ENCODE measurements at regions not wholly inside any gene's neighbourhood (a gene's known extent, or its start where the extent isn't known, plus 50 kb on each side); places are given as distances from the start of the nearest gene placed in this dataset.

DNA sequence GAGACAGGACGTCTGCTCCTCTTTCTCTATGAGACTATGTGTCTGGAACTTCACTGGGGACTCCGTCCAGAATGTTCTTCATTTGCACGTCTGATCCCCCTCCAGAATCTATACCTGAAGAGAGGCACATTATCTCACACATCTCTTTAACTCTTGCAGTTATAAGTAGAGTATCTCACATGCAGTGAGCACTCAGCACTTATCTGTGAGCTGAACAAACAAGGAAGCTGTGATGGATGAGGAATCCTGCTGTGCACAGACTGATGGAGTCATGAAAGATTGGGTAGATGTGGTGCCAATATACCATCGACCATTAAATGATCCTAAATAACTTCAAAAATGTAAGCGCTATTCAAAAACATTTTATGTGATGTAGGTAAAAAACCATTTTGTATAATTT lies 888.3 kb upstream of the CELF4 start:
- WGBS, 3 donors: 81 to 87% (median 82%) methylated on average over 5 of the region's 5 CpGs
- no peak for DNase-seq
- intact Hi-C loops (cut with DNase I): no loop called here
- H3K27me3 ChIP-seq: no peaks in the 10 kb centered on the region
- no peak overlapping the region for H3K4me3 ChIP-seq
- H3K36me3 ChIP-seq: no peaks in the 10 kb centered on the region
- TF ChIP-seq EP300 (IDR thresholded peaks at IDR 0.05) (no peak), POLR2A (IDR thresholded peaks at IDR 0.05) (no peak)
- TF ChIP-seq, protein P1, sequence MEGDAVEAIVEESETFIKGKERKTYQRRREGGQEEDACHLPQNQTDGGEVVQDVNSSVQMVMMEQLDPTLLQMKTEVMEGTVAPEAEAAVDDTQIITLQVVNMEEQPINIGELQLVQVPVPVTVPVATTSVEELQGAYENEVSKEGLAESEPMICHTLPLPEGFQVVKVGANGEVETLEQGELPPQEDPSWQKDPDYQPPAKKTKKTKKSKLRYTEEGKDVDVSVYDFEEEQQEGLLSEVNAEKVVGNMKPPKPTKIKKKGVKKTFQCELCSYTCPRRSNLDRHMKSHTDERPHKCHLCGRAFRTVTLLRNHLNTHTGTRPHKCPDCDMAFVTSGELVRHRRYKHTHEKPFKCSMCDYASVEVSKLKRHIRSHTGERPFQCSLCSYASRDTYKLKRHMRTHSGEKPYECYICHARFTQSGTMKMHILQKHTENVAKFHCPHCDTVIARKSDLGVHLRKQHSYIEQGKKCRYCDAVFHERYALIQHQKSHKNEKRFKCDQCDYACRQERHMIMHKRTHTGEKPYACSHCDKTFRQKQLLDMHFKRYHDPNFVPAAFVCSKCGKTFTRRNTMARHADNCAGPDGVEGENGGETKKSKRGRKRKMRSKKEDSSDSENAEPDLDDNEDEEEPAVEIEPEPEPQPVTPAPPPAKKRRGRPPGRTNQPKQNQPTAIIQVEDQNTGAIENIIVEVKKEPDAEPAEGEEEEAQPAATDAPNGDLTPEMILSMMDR (IDR thresholded peaks at IDR 0.05): no peak
- no peaks in the 10 kb centered on the region for H3K9me3 ChIP-seq
- no peak overlapping the region for H3K27ac ChIP-seq
- no peaks in the 10 kb centered on the region for H3K4me1 ChIP-seq (ENCODE audit: insufficient read depth)

DNA sequence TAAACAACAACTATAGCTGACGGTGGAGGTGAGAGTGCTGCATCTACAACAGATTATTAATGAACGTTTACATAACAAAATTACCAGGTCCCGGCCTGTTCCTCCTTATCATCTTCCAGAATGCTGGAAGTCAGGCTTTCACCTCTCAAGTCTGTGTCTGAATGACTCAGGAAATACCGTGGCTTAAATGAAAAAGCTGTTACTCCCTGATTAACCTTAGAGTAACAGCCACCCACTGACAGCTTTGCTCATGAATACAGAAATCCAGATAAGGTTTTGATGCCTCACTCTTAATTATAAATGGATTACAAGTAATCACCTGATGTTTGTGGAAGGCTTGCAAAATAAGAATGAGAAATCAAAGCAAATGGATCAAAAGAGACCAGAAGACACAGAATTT lies 885.3 kb upstream of the CELF4 start:
- Histone ChIP-seq H3K9me3 (no peaks in the 10 kb centered on the region), H3K27ac (no peak overlapping the region), H3K36me3 (no peaks in the 10 kb centered on the region), H3K4me1 (ENCODE audit: insufficient read depth) (no peaks in the 10 kb centered on the region), H3K4me3 (no peak overlapping the region), H3K27me3 (no peaks in the 10 kb centered on the region)
- intact Hi-C loops (cut with DNase I): no loop called here
- WGBS, 3 donors: 6 to 14% (median 6%) methylated on average over 4 of the region's 4 CpGs
- TF ChIP-seq, protein P1 (IDR thresholded peaks at IDR 0.05): no peak
- TF ChIP-seq EP300 (IDR thresholded peaks at IDR 0.05): no peak
- no peak for TF ChIP-seq POLR2A (IDR thresholded peaks at IDR 0.05)
- DNase-seq: no peak

DNA sequence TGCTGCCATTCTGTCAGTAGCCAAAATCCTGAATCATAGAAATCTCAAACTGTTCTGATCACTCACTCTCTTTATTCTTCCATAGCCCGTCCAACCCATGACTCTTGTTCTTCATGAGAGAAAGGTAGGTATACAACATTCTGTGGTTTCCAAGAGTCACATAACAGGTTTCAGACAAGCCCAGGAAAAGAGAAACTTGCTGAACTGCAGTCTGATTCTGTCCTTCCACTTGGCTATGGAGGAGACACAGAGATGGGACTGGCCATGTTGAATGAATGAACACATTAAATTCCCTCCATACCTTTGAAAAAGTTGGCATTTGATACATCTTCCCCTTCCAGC lies 880.2 kb upstream of the CELF4 start:
- 79 to 95% (median 90%) methylated on average over 1 of the region's 1 CpG for whole genome bisulfite sequencing, 3 donors
- intact Hi-C loops (cut with DNase I): no loop called here
- Histone ChIP-seq H3K27me3 (no peaks in the 10 kb centered on the region), H3K9me3 (no peaks in the 10 kb centered on the region), H3K27ac (no peak overlapping the region), H3K4me1 (ENCODE audit: insufficient read depth) (no peaks in the 10 kb centered on the region), H3K4me3 (no peak overlapping the region), H3K36me3 (no peaks in the 10 kb centered on the region)
- no peak for TF ChIP-seq EP300 (IDR thresholded peaks at IDR 0.05)
- DNase-seq: no peak

DNA sequence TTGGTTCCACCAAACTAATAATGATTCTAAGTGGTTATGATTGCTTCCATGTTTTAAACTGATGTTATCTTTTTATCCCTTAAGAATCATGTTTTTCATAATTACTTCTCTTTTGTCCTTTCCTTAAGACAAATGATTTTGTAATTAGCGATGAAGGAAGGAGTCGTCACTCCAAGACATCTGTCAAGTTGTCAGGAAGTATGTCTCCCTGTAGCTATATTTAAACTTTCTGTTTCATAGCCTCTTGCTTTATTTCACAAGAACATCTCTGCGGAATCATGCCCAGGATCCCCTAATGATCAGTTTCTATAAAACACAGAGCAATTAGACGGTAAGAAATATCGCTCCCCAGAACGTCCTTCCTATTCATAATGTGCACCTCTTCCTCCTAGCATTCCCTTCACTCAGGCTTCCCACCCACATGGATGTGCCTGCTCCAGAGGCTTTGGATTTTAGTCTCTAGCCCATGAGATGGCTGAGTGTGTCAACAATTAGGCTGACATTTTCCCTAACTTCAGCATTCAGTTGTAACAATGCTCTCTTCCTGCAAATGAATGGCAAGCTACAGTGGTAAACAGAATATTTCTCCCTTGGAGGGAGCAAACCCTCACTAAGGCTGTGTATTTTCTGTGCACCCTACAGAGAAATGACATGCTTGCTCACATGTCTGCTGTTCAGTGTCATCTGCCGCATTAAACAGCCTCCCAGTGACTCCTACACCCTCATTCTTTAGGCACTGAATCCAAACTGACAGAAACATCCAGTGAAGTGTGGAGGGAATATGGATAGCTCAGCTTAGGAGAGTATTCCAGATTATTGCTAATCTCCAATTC lies 879.6 kb upstream of the CELF4 start:
- TF ChIP-seq, protein P1 (IDR thresholded peaks at IDR 0.05): no peak
- TF ChIP-seq EP300 (IDR thresholded peaks at IDR 0.05): no peak
- no peak for TF ChIP-seq POLR2A (IDR thresholded peaks at IDR 0.05)
- intact Hi-C loops (cut with DNase I): loop anchor here in 1 of 4 donors (5.0 kb wide), 1 partner anchor 1717 kb away; no protein-coding TSS in a partner anchor
- no peak for DNase-seq
- Histone ChIP-seq H3K27ac (no peak overlapping the region), H3K4me3 (no peak overlapping the region), H3K9me3 (no peaks in the 10 kb centered on the region), H3K27me3 (no peaks in the 10 kb centered on the region), H3K4me1 (ENCODE audit: insufficient read depth) (no peaks in the 10 kb centered on the region), H3K36me3 (no peaks in the 10 kb centered on the region)
- 80 to 82% (median 82%) methylated on average over 7 of the region's 7 CpGs for WGBS, 3 donors

DNA sequence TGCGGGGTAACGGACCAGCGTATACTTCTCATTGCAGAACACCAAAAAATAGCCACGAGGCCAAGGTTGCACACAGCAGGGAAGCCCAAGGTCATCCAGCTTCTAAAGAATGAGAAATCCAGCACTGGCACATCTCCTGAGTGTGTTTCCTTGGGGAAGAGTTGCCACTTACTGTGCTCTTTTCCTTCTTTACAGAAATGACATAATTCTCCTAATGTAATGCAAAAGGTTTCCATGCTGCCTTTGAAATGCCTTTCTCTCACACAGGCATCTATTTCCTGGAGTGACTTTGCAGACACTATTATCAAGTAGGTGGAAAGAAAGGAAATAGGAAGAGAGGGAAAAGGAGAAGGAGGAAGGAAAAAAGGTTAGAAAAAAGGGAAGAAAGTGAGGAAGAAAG lies 862.1 kb upstream of the CELF4 start:
- no peaks in the 10 kb centered on the region for H3K27me3 ChIP-seq
- WGBS, 3 donors: 5 to 27% (median 6%) methylated on average over 4 of the region's 4 CpGs

More for the DNA sequence above, 862.1 kb upstream of the CELF4 start:
- no peaks in the 10 kb centered on the region for H3K4me1 ChIP-seq (ENCODE audit: insufficient read depth)
- H3K27ac ChIP-seq: no peak overlapping the region
- intact Hi-C loops (cut with DNase I): no loop called here
- TF ChIP-seq, protein P1 (IDR thresholded peaks at IDR 0.05): no peak
- TF ChIP-seq POLR2A (IDR thresholded peaks at IDR 0.05) (no peak), EP300 (IDR thresholded peaks at IDR 0.05) (no peak)
- H3K4me3 ChIP-seq: no peak overlapping the region
- DNase-seq: no peak
- H3K36me3 ChIP-seq: no peaks in the 10 kb centered on the region
- no peaks in the 10 kb centered on the region for H3K9me3 ChIP-seq

All from ovary (tissue), 7 donors.